ENCODE measurements at regions not wholly inside any gene's neighbourhood (a gene's known extent, or its start where the extent isn't known, plus 50 kb on each side); places are given as distances from the start of the nearest gene placed in this dataset.

GRCh38 chr16:5398203-5398602, 300.6 kb upstream of the EEF2KMT start:
- Histone ChIP-seq H3K27ac (no peak overlapping the region), H3K4me1 (no peaks in the 10 kb centered on the region), H3K36me3 (no peaks in the 10 kb centered on the region), H3K9ac (ENCODE audit: low read depth in 2 of 2, low read length in 2 of 2) (no peak overlapping the region), H3K4me3 (no peak overlapping the region), H3K9me3 (no peaks in the 10 kb centered on the region), H3K27me3 (no peaks in the 10 kb centered on the region)
- intact Hi-C loops (cut with DNase I): no loop called here
- TF ChIP-seq, protein P1, sequence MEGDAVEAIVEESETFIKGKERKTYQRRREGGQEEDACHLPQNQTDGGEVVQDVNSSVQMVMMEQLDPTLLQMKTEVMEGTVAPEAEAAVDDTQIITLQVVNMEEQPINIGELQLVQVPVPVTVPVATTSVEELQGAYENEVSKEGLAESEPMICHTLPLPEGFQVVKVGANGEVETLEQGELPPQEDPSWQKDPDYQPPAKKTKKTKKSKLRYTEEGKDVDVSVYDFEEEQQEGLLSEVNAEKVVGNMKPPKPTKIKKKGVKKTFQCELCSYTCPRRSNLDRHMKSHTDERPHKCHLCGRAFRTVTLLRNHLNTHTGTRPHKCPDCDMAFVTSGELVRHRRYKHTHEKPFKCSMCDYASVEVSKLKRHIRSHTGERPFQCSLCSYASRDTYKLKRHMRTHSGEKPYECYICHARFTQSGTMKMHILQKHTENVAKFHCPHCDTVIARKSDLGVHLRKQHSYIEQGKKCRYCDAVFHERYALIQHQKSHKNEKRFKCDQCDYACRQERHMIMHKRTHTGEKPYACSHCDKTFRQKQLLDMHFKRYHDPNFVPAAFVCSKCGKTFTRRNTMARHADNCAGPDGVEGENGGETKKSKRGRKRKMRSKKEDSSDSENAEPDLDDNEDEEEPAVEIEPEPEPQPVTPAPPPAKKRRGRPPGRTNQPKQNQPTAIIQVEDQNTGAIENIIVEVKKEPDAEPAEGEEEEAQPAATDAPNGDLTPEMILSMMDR (IDR thresholded peaks at IDR 0.05): no peak
- no peak for DNase-seq

DNA sequence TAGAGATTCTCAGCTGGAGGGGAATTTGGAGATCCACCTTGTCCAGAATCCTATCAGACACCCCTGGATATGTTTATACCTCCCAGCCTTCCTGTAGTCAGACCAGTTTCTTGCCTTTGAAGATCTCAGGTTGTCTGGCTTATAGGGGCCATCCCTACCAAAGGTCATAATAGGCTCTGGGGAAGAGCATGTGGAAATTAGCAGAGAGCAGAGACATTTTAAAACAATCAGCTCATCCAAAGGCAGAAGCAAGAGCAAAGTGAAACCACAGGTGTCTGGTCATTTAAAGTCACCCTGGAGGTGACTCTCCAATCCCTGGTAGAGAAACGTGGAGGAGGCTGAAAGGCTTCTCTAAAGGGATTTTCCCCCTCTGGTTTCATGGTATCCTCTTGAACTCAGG, 299.3 kb upstream of the EEF2KMT start:
- intact Hi-C loops (cut with DNase I): no loop called here
- Histone ChIP-seq H3K9me3 (no peaks in the 10 kb centered on the region), H3K27ac (no peak overlapping the region)

DNA sequence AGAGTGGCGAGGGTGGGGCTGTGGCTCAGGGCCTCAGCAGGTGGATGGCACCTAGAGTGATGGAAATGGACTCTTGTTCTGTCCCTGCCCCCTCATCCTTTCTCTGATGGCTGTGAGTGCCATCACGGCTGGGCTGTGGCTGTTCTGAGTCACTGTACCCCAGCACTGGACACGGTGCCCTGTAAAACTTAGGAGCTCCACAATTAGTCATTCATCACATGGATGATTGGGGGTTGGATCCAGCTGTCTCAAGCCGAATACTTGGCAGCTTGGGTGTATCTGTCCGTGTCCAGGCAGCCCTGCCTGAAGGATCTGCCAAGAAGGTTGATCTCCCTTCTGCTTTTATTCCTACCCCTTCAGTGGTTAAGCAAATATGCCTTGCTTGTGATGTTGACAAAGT, 295.5 kb upstream of the EEF2KMT start:
- H3K27me3 ChIP-seq: no peaks in the 10 kb centered on the region
- H3K4me1 ChIP-seq: no peaks in the 10 kb centered on the region
- no peak overlapping the region for H3K9ac ChIP-seq (ENCODE audit: low read depth in 2 of 2, low read length in 2 of 2)
- no peak for DNase-seq
- H3K4me3 ChIP-seq: no peak overlapping the region
- intact Hi-C loops (cut with DNase I): no loop called here
- no peaks in the 10 kb centered on the region for H3K36me3 ChIP-seq
- no peaks in the 10 kb centered on the region for H3K9me3 ChIP-seq
- TF ChIP-seq, protein P1 (IDR thresholded peaks at IDR 0.05): no peak
- no peak overlapping the region for H3K27ac ChIP-seq

More for the DNA sequence above, 299.3 kb upstream of the EEF2KMT start:
- no peaks in the 10 kb centered on the region for H3K4me1 ChIP-seq
- H3K4me3 ChIP-seq: no peak overlapping the region
- no peaks in the 10 kb centered on the region for H3K27me3 ChIP-seq
- H3K36me3 ChIP-seq: no peaks in the 10 kb centered on the region
- no peak for DNase-seq
- H3K9ac ChIP-seq (ENCODE audit: low read depth in 2 of 2, low read length in 2 of 2): no peak overlapping the region
- TF ChIP-seq, protein P1 (IDR thresholded peaks at IDR 0.05): no peak

GRCh38 chr16:5386989-5387388, 289.4 kb upstream of the EEF2KMT start:
- no peaks in the 10 kb centered on the region for H3K4me1 ChIP-seq
- no peak for DNase-seq
- no peak overlapping the region for H3K9ac ChIP-seq (ENCODE audit: low read depth in 2 of 2, low read length in 2 of 2)
- no peaks in the 10 kb centered on the region for H3K27me3 ChIP-seq
- no peak overlapping the region for H3K27ac ChIP-seq
- no peaks in the 10 kb centered on the region for H3K9me3 ChIP-seq
- H3K4me3 ChIP-seq: no peak overlapping the region
- no peaks in the 10 kb centered on the region for H3K36me3 ChIP-seq
- TF ChIP-seq, protein P1 (IDR thresholded peaks at IDR 0.05): no peak
- intact Hi-C loops (cut with DNase I): no loop called here

GRCh38 chr16:5385811-5386210, 288.2 kb upstream of the EEF2KMT start:
- Histone ChIP-seq H3K27ac (no peak overlapping the region), H3K36me3 (no peaks in the 10 kb centered on the region), H3K4me3 (no peak overlapping the region), H3K4me1 (no peaks in the 10 kb centered on the region), H3K9me3 (no peaks in the 10 kb centered on the region), H3K9ac (ENCODE audit: low read depth in 2 of 2, low read length in 2 of 2) (no peak overlapping the region), H3K27me3 (no peaks in the 10 kb centered on the region)
- TF ChIP-seq, protein P1 (IDR thresholded peaks at IDR 0.05): no peak
- intact Hi-C loops (cut with DNase I): no loop called here
- DNase-seq: no peak

DNA sequence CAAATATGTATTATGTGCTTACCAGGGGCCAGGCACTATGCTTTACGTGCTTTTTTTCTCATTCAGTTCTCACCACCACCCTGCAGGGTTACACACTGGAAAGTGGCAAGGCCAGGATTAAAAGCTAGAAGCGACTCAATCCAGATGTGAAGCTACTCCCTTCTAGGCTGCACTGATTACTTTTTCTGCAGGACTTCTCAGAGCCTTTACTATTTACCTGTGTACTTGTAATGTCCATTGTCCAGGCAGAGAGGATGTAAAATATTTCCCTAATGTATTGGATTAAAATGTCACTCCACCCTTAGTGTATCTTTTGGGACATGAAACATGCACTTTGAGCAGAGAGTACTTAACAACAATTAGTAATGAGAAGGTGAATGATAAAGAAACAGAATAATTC, 287.5 kb upstream of the EEF2KMT start:
- no peak for DNase-seq
- Histone ChIP-seq H3K9ac (ENCODE audit: low read depth in 2 of 2, low read length in 2 of 2) (no peak overlapping the region), H3K4me1 (no peaks in the 10 kb centered on the region), H3K36me3 (no peaks in the 10 kb centered on the region), H3K9me3 (no peaks in the 10 kb centered on the region), H3K4me3 (no peak overlapping the region), H3K27ac (no peak overlapping the region), H3K27me3 (no peaks in the 10 kb centered on the region)
- TF ChIP-seq, protein P1 (IDR thresholded peaks at IDR 0.05): no peak
- intact Hi-C loops (cut with DNase I): no loop called here

Measured in colonic mucosa (tissue), 4 donors.